Fibroblast of skin of left biceps (primary cell): ENCODE measurements at regions not wholly inside any gene's neighbourhood (a gene's known extent, or its start where the extent isn't known, plus 50 kb on each side); places are given as distances from the start of the nearest gene placed in this dataset.
A peak's percentile ranks its signal among the peaks of the same experiment; 100 is the strongest.

Experiments
- DNase-seq, 2 experiments: peaks; one replicate each; pipeline ENCODE4 v3.0.0-alpha.2; 2013; ENCODE audit warnings: low read depth in 2 of 2

DNA sequence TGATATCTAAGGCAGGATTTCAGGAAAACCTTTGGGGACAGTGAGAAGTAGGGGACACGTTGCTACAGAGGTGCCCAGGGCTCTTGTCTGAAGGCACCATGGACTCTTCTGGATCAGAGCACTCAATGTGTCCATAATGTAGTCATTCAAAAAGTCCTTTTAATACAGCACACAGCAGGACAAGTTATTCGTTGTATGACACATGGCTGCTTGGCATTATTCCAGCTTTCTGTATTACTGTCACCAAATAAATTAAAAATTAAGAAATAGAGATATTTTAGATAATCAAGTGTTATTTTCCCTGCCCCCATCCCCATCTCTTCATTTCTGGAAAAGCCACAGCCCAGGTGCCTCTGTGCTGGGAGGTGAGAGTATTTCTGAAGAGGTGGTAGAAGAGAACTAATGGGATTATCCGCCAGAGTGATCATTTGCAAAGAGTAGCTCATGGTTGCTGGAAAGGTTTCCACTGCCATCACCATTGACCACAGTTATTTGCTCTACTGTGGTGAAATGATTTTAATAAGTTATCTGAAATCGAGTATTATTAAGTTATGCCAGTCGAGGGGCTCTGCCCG lies 83.0 kb downstream of the CXCL12 start:
- no peak for DNase-seq

DNA sequence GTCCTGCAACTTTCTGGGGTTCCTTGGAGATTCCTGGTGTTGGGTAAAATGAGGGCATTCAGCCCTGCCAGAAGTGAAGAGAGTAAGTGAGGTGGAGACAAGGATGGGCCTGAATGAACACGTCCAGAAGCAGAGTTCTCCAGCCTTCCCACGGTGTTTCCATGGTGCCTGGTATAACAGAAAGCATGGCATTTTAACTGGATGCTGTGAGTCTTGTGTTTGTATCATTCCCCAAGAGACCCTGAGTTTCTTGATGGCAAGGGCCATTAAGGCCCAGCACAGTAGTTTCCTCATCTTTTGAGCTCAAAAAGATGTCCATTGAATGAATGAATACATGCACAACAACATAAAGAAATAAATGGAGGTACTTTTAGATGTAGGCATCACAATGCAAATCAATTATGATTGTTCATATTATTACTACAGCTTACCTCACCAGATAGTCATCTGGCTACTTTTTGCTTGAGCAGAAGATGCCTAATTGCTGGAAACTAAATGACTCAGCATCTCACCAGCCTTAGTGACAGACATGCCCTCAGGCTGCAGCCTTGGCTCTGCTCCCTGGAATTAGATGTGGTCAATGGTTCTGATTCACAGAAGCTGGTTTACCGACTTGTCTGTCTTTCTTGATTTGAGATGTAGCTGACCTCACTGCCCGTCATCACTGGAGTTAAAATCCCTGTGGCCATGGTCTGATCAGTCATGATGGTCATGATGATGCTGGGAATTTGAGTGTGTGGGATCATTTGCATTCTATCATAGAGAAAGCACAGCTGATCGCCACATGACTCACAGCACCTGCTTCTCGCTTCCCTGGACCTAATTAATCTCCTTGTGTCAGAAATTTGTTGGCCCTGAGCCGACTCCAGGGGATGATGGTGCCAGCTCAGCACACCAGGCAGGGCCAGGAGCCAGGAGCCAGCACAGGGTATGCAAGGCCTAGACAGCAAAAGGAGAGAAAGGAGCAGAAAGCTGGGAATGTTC lies 83.9 kb downstream of the CXCL12 start:
- peak; percentile 79 to 80 for DNase-seq

DNA sequence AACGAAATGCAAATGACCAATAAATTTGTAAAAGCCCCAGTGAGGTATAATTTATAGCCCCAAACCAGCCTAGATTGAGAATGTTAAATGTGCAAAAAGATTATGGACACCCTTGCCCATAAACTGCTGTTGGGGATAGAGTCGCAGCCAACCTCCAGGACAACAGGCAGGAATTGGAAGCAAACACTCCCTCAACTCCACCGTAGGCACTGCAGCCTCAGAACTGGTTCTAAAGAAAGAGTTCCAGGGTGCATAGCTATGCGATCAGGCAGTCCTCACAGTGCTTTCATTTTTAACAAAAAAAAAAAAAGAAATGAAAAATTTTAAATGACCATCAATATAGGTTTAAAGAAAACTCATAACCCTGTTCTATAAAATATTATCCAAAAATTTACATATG lies 86.2 kb downstream of the CXCL12 start:
- no peak for DNase-seq

DNA sequence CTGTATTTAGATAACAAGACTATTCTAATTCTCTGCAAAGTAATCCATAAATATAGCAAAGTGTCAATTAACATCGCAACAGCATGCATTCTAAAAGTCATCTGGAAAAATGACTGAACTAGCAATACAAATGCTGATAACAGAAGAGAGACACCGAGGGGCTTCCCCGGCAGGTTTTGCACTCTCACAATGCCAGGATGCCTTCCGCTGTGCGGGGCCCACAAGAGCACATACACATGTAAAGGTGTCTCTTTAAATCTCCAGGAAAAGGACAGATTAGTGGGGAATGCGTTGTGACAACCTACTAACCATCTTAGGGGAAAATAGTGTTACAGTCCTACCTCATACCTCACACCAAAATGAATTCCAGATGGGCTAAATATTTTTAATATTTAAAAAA lies 86.9 kb downstream of the CXCL12 start:
- no peak for DNase-seq

DNA sequence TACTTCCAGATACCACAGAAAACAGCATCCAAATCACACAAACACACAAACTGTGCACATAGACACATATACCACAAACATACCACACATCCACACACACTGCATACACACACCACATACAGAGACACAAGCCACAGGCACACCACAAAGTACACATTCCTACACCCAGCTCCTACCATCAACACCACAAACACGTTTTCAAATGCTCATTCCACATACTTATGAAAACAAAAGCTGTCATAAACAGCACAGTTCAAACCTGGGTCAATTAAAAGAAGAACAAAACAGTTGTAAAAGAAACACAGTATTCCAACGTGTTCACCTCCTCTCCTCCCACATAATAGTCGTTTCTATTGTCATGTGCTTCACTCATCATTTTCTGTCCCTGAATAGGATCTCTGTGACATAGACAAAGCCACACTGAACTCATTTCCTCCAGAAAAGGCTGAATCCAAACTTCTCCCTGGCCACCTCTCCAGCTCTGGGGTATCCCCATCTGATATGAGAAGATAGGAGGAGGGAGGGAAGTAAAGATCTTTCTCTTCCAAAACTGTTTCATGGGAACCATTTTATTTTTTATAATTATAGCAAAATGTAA lies 89.2 kb downstream of the CXCL12 start:
- no peak for DNase-seq

DNA sequence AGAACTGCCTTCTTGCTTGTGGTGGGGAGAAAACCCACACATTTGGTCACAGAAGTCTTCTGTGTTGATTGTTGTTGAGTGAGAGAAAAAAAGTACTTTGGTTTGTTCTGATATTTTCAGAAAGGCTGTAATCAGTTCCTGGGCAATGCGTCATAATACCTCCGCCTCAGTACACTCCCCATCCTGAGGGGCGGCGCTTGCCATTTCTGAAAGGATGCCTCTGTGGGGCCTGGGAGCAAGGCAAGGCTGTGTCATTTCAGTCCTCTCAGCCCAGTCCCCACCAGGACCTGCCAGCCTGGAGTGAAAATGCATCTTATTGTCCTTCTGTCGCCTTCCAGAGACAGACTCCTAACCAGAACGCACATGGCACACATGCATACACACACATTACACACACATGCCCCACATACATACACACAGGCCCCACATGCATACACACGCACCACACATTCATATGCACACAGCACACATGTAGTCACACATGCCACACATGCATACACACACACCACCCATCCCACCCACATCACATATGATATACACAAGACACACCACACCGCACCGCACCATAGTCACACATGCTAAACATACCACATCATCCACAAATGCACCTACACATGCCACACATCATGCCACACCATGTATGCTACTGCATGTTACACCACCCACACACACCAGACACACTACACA lies 90.0 kb downstream of the CXCL12 start:
- DNase-seq: no peak

DNA sequence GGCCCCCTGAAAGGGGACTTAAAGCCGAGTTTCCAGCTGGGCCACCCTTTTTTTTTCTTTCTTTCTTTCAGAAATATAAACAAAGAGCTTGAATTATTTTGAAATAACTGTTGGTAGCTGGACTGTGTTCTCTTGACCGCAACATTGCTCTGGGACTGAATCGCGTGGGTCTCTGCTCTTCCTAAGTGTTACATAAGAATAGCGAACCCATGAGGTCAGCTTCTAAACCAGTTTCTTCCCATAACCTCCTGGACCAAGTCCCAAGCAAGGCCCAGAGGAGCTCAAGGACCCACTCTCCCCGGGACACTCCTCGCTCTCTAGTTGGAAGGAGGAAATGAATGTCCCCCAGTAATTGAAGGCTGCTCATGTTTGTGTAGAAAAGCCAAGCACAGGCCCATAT lies 91.1 kb downstream of the CXCL12 start:
- DNase-seq: no peak

DNA sequence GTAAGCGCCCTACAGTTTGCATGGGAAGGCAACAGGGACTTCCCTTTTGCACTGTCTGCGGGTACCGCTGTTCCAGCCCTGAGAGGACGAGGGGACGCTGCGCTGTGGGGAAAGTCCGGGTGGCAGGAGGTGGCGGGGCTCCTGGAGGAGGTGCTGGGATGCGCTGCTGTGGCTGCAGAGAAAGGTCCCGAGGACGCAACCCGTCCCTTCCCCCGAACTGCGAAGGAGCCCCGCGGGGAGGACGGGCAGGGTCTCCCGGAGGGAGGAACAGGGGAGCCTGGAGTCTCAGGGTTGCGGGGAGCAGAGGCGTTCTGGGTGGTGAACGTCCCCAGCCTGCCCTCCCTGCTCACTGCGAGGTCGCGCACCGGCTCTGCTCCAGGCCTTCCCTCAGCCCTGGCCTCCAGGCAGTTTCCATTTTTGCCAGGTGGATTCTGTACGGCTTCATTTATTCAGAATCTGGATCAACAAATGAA lies 91.6 kb downstream of the CXCL12 start:
- DNase-seq: no peak

DNA sequence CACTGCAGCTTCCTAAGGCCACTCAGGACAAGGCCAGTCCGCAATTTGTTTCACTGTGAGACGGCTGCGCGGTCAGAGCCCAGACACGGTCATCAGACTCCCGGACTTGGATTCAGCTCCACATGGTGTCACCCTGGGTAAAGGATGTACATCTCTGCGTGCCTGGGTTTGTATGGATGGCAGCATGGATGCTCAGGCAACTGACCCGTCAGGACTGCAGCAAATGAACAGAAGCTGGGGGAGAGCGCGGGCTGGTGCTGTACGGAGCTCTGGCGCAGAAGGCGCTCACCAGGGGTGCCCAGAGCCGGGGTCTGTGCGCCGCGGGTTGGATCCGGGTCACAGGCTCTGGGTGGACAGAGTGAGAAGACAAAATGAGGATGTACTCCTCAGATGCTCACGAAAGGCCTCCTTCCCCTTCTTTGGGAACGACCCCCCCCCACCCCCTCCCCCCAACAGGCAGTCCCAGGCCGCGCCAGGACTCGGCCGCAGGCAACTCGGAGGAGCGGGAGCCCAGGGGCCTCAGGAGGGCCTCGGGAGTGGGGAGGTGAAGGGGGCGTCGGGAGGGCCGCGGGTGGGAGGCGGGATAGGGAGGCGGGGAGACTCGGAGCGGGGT lies 92.4 kb downstream of the CXCL12 start:
- no peak for DNase-seq

DNA sequence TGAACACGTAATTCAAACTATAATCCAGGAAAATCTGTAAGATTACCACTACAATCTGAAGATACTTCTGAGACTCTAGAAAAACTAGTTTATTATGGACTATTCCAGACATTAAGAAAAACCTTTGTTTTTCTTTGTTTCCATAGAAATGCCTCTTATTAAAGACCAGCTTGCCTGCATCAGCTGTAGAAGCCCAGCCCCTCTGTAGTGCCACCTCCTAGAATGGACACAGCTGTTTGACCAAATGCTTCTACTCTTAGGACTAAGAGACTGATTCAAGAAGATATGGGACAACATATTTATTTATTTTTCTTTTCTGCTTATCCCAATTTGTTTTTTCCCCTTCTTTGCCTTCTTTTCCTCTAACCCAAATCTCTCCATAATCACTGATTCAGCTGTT lies 93.8 kb downstream of the CXCL12 start:
- DNase-seq: no peak

DNA sequence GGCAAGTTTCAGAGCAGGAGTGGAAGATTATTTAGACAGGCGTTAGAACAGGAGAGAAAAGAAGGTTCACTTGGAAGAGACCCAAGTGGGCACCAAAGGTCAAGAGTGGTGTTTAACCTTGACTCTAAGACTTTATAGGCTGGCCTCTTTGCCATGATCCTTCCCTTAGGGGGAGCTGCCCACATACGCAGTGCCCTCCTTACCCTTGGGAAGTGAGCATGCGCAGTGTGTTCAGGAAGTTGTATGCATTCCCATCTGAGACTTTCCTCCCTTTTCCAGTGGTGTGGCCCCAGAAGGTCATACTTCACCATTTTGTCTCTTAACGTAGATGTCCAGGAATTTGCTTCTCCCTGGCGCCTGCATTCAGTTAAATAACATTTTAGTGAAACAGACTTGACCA lies 95.8 kb downstream of the CXCL12 start:
- no peak for DNase-seq

DNA sequence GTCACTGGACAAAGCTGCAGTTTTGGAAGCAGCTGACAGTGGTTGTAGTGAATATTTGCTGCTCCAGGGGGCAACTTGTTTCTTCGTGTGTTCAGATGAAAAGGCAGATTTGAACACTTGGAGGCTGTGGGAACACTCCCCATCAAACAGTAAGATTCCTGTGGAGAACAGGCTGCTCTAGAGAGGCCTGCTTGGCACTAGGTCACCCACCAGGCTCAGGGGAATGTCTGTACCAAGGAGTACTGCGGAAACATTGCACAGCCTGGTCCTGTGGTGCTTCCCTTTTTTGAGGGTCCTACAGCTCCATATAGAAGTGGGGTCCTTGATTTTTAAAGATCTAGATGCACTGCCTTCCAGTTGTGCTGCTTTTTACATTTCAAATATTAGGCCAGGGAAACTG lies 97.5 kb downstream of the CXCL12 start:
- DNase-seq: no peak

DNA sequence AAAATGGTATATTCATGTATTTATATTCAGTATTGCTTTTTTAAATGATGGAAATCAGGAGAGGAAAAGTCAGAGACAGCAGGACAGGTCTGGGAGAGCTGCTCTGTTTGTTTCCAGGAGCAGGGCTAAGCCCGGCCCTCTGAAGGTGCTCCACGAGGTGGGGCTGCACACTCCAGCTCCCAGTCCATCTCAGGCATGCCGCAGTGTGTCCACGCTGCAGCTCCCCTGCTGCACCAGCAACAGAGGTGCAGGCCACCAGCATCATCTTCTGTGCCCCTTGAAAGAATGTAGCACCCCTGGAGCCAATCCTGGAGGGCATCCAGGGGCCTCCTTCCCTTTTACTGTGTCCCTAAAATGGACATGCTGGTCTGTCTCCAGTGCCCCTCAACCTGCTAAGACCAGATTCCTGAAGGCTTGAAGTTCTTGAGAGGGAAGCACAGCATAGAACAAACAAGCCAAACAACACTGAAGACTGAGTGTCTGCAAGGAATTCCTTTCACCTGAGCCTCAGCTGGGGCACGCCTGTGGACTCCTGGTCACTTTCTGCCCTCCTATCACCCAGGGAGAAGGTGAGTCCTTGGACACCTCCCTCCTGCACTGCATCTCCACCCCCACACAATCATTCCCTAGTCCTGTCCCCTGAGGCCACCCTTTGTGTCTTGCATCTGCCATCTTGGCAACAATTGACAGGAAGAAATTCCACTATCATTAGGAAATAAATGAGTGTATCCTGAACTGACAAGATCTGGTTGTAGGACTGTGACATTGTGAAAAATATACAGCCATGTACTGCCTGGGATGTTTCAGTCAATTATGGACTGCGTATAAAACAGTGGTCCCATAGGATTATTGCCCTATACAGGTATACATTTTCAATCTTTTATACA lies 100.5 kb downstream of the CXCL12 start:
- DNase-seq: no peak

DNA sequence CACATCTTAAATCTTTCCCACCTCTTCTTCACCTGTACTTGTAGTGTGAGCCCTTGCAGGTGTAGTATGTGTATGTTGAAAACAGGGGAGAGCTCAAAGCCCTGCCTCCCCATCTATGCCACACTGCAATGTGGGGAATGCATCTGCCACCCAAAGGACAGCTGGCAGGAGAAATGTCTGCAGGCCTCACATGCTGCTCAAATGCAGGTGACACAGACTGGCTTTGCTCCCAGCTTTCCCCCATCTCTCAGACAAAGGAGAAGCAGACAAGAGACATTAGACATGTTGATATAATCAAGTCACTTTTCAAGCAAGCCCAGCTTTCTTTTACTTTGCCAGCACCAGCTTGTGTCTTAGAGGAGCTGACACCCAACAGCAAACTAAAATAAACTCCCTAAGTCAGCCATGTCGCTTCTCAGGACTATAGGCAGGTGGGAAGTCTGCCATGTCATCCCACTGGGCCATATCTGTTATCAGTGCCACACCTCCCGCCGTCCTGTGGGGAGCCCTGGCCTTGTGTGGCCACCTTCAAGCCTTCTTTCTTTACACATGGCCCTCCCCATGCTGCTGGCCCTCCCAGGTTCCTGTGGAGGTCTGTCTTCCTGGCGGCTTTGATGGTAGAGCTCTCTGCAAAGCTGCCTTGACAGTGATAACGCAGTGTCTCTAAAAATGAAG lies 102.1 kb downstream of the CXCL12 start:
- no peak for DNase-seq

DNA sequence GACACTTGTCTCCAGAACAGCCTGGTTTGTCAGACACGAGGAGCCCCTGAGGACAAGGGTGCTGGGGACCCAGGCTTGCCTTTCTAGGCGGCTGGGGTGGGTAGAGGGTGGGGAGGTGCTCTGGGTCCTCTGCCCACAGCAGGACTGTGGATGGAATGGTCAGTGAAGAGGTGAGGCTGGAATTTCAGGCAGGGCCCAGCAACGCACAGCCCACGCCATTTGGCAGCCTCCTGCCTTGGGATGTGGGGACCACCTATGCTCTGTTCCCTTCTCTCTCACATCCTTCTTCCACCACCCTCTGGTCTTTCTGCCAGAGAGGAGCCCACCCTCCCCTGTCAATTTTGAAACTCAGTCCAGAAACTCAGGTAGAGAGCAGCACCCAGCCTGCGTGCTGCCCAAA lies 103.2 kb downstream of the CXCL12 start:
- DNase-seq: no peak

DNA sequence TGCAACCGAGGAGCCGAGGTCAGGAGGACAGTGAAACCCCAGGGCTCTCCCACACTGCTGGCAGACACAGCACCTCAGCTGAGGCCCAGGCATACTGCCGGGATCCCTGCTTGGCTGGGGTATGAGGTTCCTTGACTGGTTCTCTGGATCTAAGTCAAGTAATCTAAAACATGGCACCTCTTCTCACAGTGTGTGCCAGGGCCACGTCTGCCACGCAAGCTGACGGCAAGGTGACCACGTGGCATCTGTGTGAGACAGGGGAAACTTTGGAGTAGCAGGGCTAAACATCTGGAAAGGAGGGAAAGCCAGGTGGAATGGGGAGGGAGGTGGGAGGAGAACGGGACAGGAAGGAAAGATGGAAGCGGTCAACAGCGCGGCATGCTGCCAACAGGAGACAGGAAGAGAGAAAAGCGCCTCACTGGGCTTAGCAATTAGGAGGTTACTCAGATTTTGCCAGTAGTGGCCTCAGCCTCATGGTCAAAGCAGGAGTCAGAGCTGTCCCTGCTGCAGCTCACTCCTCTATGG lies 103.7 kb downstream of the CXCL12 start:
- DNase-seq: no peak

DNA sequence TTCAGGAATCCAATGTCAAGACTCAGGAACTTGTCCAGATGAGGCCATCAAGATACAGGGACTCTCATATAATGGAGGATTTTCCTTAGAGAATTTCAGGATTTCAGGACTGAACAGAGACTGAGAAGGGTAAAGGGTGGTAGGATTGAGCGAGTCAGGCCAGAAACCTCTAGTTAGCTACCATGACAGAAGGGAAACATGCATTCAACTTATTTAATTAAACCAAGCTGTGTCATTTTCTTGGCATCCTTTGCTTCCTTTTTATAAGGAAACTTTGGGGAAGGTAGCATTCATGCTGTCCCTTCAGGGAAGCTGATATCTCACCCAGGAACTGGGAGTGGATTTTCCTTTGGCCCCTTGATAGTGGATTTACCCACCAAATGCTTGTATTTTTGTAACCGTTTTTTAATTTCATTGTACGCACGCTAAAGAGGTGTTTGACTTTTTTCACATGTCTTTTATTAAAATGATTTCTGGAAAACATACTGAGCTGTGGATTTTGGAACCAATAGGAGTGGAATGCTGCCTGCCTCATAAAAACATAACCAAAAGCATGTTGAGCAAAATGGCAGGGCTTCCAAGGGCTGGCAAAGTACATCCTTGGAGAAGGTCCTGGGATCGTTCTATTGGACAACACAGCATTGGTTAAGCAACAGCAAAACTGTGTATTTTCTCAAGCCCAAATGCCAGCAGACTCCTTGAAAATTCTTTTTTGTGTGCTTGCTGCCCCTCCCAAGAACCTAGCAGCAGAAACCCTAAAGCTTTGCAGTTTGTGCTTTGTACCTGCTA lies 104.5 kb downstream of the CXCL12 start:
- DNase-seq: no peak

DNA sequence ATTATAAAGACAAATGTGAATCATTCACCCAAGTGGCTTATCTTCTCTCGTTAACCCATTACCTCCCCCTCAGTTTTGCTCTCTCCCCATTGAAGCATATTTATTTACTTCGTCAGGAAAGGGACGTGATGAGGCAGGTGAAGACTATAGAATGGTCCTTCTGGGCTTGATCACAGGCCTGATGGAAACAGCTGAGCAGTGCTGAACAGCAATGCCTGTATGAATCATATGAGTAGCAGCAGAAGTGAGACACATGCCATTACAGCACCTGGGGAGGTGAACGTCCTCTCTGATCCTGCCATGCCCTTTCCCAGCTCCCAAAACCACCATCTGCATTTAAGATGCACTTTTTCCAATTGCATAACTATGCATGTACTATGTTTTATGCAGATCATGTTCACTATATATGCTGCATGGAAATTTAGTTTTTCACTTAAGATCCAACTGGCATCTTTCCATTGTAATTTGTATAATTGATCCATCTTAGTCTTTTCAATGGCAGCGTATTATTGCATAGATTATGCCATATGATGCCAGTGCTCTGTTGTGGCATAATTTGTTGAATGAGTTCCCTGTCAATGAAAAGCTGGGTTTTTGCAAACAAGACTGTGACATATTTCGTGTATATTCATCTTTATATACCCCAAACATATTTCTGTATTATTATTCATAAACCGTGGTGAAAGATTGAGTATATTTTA lies 105.3 kb downstream of the CXCL12 start:
- DNase-seq: no peak
